ENCODE measurements at regions not wholly inside any gene's neighbourhood (a gene's known extent, or its start where the extent isn't known, plus 50 kb on each side); places are given as distances from the start of the nearest gene placed in this dataset.
A peak's percentile ranks its signal among the peaks of the same experiment; 100 is the strongest.
"Not testable (repeated sequence)": the region's sequence is repeated elsewhere in the genome, so short reads cannot be mapped to it uniquely, and the experiment has no call there.

GRCh38 chr11:115990004-115990447, 485.8 kb upstream of the CADM1 start:
- DNase-seq (ENCODE audit: low spot score) = no peak

- no peak for DNase-seq (ENCODE audit: low spot score)
Measured at GRCh38 chr11:115985896-115986295, 481.7 kb upstream of the CADM1 start.

- no peak for DNase-seq (ENCODE audit: low spot score)
Measured at GRCh38 chr11:115984228-115984627, 480.0 kb upstream of the CADM1 start.

GRCh38 chr11:115982666-115983065, 478.5 kb upstream of the CADM1 start:
- no peak for DNase-seq (ENCODE audit: low spot score)

GRCh38 chr11:115981814-115982471, 477.7 kb upstream of the CADM1 start:
- no peak for DNase-seq (ENCODE audit: low spot score)

GRCh38 chr11:115981104-115981481, 476.9 kb upstream of the CADM1 start:
- no peak for DNase-seq (ENCODE audit: low spot score)

- DNase-seq (ENCODE audit: low spot score) = no peak
Measured at GRCh38 chr11:115980337-115981103, 476.3 kb upstream of the CADM1 start.

GRCh38 chr11:115974703-115975102, 470.5 kb upstream of the CADM1 start:
- no peak for DNase-seq (ENCODE audit: low spot score)

- not testable (repeated sequence) for DNase-seq (ENCODE audit: low spot score)
Measured at GRCh38 chr11:115967203-115967602, 463.0 kb upstream of the CADM1 start.

GRCh38 chr11:115965767-115966504, 461.7 kb upstream of the CADM1 start:
- DNase-seq (ENCODE audit: low spot score) = peak; percentile 43

- no peak for DNase-seq (ENCODE audit: low spot score)
Measured at GRCh38 chr11:115964091-115964490, 459.9 kb upstream of the CADM1 start.

- no peak for DNase-seq (ENCODE audit: low spot score)
Measured at GRCh38 chr11:115963156-115963555, 458.9 kb upstream of the CADM1 start.

- no peak for DNase-seq (ENCODE audit: low spot score)
Measured at GRCh38 chr11:115961159-115962003, 457.2 kb upstream of the CADM1 start.

GRCh38 chr11:115959081-115959486, 454.9 kb upstream of the CADM1 start:
- no peak for DNase-seq (ENCODE audit: low spot score)

- DNase-seq (ENCODE audit: low spot score) = no peak
Measured at GRCh38 chr11:115958089-115959000, 454.1 kb upstream of the CADM1 start.

- no peak for DNase-seq (ENCODE audit: low spot score)
Measured at GRCh38 chr11:115955803-115956202, 451.6 kb upstream of the CADM1 start.

- no peak for DNase-seq (ENCODE audit: low spot score)
Measured at GRCh38 chr11:115950660-115951059, 446.4 kb upstream of the CADM1 start.

- DNase-seq (ENCODE audit: low spot score) = peak; percentile 26
Measured at GRCh38 chr11:115944596-115944995, 440.4 kb upstream of the CADM1 start.

- no peak for DNase-seq (ENCODE audit: low spot score)
Measured at GRCh38 chr11:115942011-115942410, 437.8 kb upstream of the CADM1 start.

GRCh38 chr11:115941481-115941993, 437.3 kb upstream of the CADM1 start:
- no peak for DNase-seq (ENCODE audit: low spot score)
